ENCODE measurements at regions not wholly inside any gene's neighbourhood (a gene's known extent, or its start where the extent isn't known, plus 50 kb on each side); places are given as distances from the start of the nearest gene placed in this dataset.

DNA sequence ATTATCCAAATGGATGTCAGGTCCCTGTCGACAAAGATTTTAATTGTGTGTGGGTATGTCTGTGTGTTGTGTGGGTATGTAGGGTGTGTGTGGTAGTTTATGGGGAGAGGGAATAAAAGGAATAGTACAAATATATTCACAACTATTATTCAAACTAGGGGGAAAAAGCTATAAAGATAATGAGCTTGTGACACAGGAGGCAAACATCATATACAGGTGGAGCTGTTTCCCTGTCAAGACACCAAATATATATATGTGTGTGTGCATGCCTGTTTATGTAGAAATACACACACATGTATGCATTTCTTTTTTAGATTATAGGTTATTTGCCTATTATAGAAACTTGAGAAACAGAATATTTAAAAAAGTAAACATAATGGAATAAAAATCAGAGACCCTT, 108.7 kb downstream of the CD47 start:
- TF ChIP-seq, protein P1, sequence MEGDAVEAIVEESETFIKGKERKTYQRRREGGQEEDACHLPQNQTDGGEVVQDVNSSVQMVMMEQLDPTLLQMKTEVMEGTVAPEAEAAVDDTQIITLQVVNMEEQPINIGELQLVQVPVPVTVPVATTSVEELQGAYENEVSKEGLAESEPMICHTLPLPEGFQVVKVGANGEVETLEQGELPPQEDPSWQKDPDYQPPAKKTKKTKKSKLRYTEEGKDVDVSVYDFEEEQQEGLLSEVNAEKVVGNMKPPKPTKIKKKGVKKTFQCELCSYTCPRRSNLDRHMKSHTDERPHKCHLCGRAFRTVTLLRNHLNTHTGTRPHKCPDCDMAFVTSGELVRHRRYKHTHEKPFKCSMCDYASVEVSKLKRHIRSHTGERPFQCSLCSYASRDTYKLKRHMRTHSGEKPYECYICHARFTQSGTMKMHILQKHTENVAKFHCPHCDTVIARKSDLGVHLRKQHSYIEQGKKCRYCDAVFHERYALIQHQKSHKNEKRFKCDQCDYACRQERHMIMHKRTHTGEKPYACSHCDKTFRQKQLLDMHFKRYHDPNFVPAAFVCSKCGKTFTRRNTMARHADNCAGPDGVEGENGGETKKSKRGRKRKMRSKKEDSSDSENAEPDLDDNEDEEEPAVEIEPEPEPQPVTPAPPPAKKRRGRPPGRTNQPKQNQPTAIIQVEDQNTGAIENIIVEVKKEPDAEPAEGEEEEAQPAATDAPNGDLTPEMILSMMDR (IDR thresholded peaks at IDR 0.05): no peak
- TF ChIP-seq POLR2A (IDR thresholded peaks at IDR 0.05) (no peak), POLR2AphosphoS5 (IDR thresholded peaks at IDR 0.05; ENCODE audit: insufficient read depth in 1 of 2, low read depth in 1 of 2) (no peak)
